Stomach (tissue), 8 donors: ENCODE measurements at regions not wholly inside any gene's neighbourhood (a gene's known extent, or its start where the extent isn't known, plus 50 kb on each side); places are given as distances from the start of the nearest gene placed in this dataset.

Experiments
- DNase-seq, 2 donors: peaks; one replicate each; pipeline versions ENCODE4 v3.0.0 to v3.0.0-alpha.2; 2013 to 2019
- H3K27ac ChIP-seq, 5 donors: fragments of 200-600 bp in 4 of 5; sonication (generic) in 4 of 5; one replicate each; pipeline ENCODE4 v1.5.1; 2013 to 2019; ENCODE audit warnings: mild to moderate bottlenecking in 1 of 5, moderate library complexity in 1 of 5
- H3K27me3 ChIP-seq, 3 donors: fragments of 200-600 bp; sonication (generic); one replicate each; pipeline ENCODE4 v1.5.1; 2017 to 2019; ENCODE audit warnings: mixed run types in 1 of 3
- H3K36me3 ChIP-seq, 4 donors: fragments of 200-600 bp; sonication (generic); 1 replicate in 3 of 4; 2 replicates in 1 of 4; pipeline ENCODE4 v1.5.1; 2016 to 2019
- H3K4me1 ChIP-seq, 4 donors: fragments of 200-600 bp; sonication (generic); one replicate each; pipeline ENCODE4 v1.5.1; 2016 to 2019
- H3K4me3 ChIP-seq, 4 donors: fragments of 200-600 bp; sonication (generic) in 3 of 4; one replicate each; pipeline ENCODE4 v1.5.1; 2016 to 2019; ENCODE audit warnings: mild to moderate bottlenecking in 1 of 4
- H3K9me3 ChIP-seq, 4 donors: fragments of 200-600 bp; sonication (generic); one replicate each; pipeline ENCODE4 v1.5.1; 2016 to 2019
- CTCF ChIP-seq, 7 experiments: fragments of 450-650 bp in 4 of 7; fragments of 200-600 bp in 3 of 7; sonication (generic) in 3 of 7; IDR thresholded peaks; one replicate each; pipeline ENCODE4 v1.5.1; 2016 to 2019; ENCODE audit warnings: antibody characterized with exemption in 7 of 7, control low read depth in 2 of 7, mild to moderate bottlenecking in 1 of 7
- EP300 ChIP-seq: sonication (generic); formaldehyde crosslinking; IDR thresholded peaks from one replicate; pipeline ENCODE4 v1.6.1; 2017; ENCODE audit warnings: antibody characterized with exemption
- POLR2A ChIP-seq, 4 donors: fragments of 450-650 bp; IDR thresholded peaks; one replicate each; pipeline ENCODE4 v1.6.1; 2016; ENCODE audit warnings: antibody characterized with exemption in 4 of 4, control low read depth in 2 of 4, mild to moderate bottlenecking in 1 of 4, moderate library complexity in 1 of 4
- POLR2AphosphoS5 ChIP-seq, 3 donors: sonication (generic); formaldehyde crosslinking; IDR thresholded peaks; one replicate each; pipeline ENCODE4 v1.6.1; 2016; ENCODE audit warnings: antibody characterized with exemption in 3 of 3
- WGBS, 5 donors: extraction: QIAGEN DNeasy Blood & Tissue Kit in 3 of 5; methylation state at CpG; one replicate each; pipeline versions ENCODE4 v1.1.5 to v1.1.7; 2013 to 2018; 5-methylcytosine and 5-hydroxymethylcytosine counted together
- intact Hi-C: fragments of 100-400 bp; cut with DNase I; formaldehyde crosslinking; loops from one replicate; pipeline ENCODE4 v1.15.1; 2023; ENCODE audit warnings: low total_unique reads
- donor health status: healthy with polysubstance abuse.
- donor health status: Bipolar disorder and iron deficiency.
- donor health status: healthy.

- H3K4me3 ChIP-seq, result no peak overlapping the region
- intact Hi-C loops, result no loop called here
- no peak overlapping the region for H3K27ac ChIP-seq
- DNase-seq, result peak in 1 of 2 donors; percentile 11
- H3K9me3 ChIP-seq, result peaks cover 0 to 9% (median 0%) of the 10 kb centered on the region in 4 donors
- TF ChIP-seq POLR2AphosphoS5 (IDR thresholded peaks at IDR 0.05) (no peak), CTCF (IDR thresholded peaks at IDR 0.05) (no peak), EP300 (no peak), POLR2A (IDR thresholded peaks at IDR 0.05) (no peak)
- H3K27me3 ChIP-seq, result no peaks in the 10 kb centered on the region
- no peaks in the 10 kb centered on the region for H3K36me3 ChIP-seq
- peaks cover 0 to 4% (median 0%) of the 10 kb centered on the region in 4 donors for H3K4me1 ChIP-seq
- WGBS, 5 donors, result 14 to 31% (median 23%) methylated on average over 5 of the region's 5 CpGs
These were observed 129.3 kb upstream of the FAM9B start for GRCh38 chrX:9163214-9163709.

GRCh38 chrX:9164086-9164485 lies 130.2 kb upstream of the FAM9B start:
- intact Hi-C loops, result no loop called here
- H3K4me1 ChIP-seq, result peaks cover 0 to 4% (median 0%) of the 10 kb centered on the region in 4 donors
- no peaks in the 10 kb centered on the region for H3K27me3 ChIP-seq
- 82 to 90% (median 88%) methylated on average over 7 of the region's 7 CpGs for WGBS, 5 donors
- H3K27ac ChIP-seq, result no peak overlapping the region
- peaks cover 0 to 9% (median 0%) of the 10 kb centered on the region in 4 donors for H3K9me3 ChIP-seq
- TF ChIP-seq POLR2A (IDR thresholded peaks at IDR 0.05), result no peak
- no peak for TF ChIP-seq CTCF (IDR thresholded peaks at IDR 0.05)
- no peak for TF ChIP-seq POLR2AphosphoS5 (IDR thresholded peaks at IDR 0.05)
- no peak for TF ChIP-seq EP300
- H3K4me3 ChIP-seq, result no peak overlapping the region
- no peak for DNase-seq
- H3K36me3 ChIP-seq, result no peaks in the 10 kb centered on the region

GRCh38 chrX:9164533-9165426 lies 130.9 kb upstream of the FAM9B start:
- peaks cover 0 to 9% (median 0%) of the 10 kb centered on the region in 4 donors for H3K9me3 ChIP-seq
- no peak overlapping the region for H3K27ac ChIP-seq
- DNase-seq, result no peak
- intact Hi-C loops, result no loop called here
- no peak overlapping the region for H3K4me3 ChIP-seq
- 77 to 87% (median 82%) methylated on average over 11 of the region's 11 CpGs for WGBS, 5 donors
- no peak for TF ChIP-seq CTCF (IDR thresholded peaks at IDR 0.05)
- no peak for TF ChIP-seq POLR2AphosphoS5 (IDR thresholded peaks at IDR 0.05)
- no peak for TF ChIP-seq EP300
- no peak for TF ChIP-seq POLR2A (IDR thresholded peaks at IDR 0.05)
- H3K4me1 ChIP-seq, result peaks cover 0 to 4% (median 0%) of the 10 kb centered on the region in 4 donors
- H3K36me3 ChIP-seq, result no peaks in the 10 kb centered on the region
- H3K27me3 ChIP-seq, result no peaks in the 10 kb centered on the region

- no peak for TF ChIP-seq POLR2A (IDR thresholded peaks at IDR 0.05)
- no peak for TF ChIP-seq POLR2AphosphoS5 (IDR thresholded peaks at IDR 0.05)
- TF ChIP-seq CTCF (IDR thresholded peaks at IDR 0.05), result no peak
- no peak for TF ChIP-seq EP300
- Histone ChIP-seq H3K36me3 (no peaks in the 10 kb centered on the region), H3K4me1 (peaks cover 0 to 4% (median 0%) of the 10 kb centered on the region in 4 donors), H3K27ac (no peak overlapping the region), H3K27me3 (no peaks in the 10 kb centered on the region), H3K9me3 (peaks cover 0 to 9% (median 0%) of the 10 kb centered on the region in 4 donors), H3K4me3 (no peak overlapping the region)
- 67 to 100% (median 78%) methylated on average over 1 of the region's 1 CpG for WGBS, 5 donors
- intact Hi-C loops, result no loop called here
- DNase-seq, result no peak
These were observed 132.6 kb upstream of the FAM9B start for GRCh38 chrX:9166584-9166944.
